Omental fat pad (tissue), 3 donors: ENCODE measurements at regions not wholly inside any gene's neighbourhood (a gene's known extent, or its start where the extent isn't known, plus 50 kb on each side); places are given as distances from the start of the nearest gene placed in this dataset.
"Not testable (repeated sequence)": the region's sequence is repeated elsewhere in the genome, so short reads cannot be mapped to it uniquely, and the experiment has no call there.

Experiments
- ATAC-seq: fragments of 150-250 bp; one replicate; pipeline ENCODE4 v1.9.1; 2016; ENCODE audit warnings: mild to moderate bottlenecking, moderate library complexity; ENCODE audit not compliant: low FRiP score
- DNase-seq: peaks from one replicate; pipeline ENCODE4 v3.0.0-alpha.2; 2019; ENCODE audit warnings: low spot score
- CTCF ChIP-seq, 3 donors: fragments of 450-650 bp; IDR thresholded peaks; one replicate each; pipeline ENCODE4 v1.5.1; 2016 to 2017; ENCODE audit warnings: antibody characterized with exemption in 3 of 3, mild to moderate bottlenecking in 3 of 3, moderate library complexity in 2 of 3

- ATAC-seq (no peak), DNase-seq (no peak)
- no peak for TF ChIP-seq CTCF (IDR thresholded peaks at IDR 0.05)
Observed at GRCh38 chr19:28443361-28443760, 769.6 kb downstream of the UQCRFS1 start.

- DNase-seq (no peak), ATAC-seq (no peak)
- TF ChIP-seq CTCF (IDR thresholded peaks at IDR 0.05) = no peak
Observed at GRCh38 chr19:28437390-28438346, 775.3 kb downstream of the UQCRFS1 start.

DNA sequence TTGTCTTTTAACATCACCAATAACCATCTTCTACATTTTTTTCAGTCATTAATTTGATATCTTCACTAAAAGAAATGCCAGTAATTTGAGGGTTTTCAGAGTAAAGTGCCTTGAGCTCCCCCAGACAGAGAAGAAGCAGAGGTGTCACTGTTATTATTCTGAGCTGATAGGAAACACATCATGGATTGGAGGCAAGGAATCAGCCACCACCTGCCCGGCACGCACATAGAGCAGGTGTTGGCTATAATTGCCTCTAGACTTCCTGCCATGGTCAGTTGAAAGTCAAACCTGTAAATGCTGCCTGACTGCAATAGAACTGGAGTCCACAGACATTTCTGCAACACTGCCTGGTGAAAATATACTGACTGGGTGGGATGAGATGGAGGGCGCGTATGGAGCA lies 776.6 kb downstream of the UQCRFS1 start:
- DNase-seq (no peak), ATAC-seq (no peak)
- no peak for TF ChIP-seq CTCF (IDR thresholded peaks at IDR 0.05)

DNA sequence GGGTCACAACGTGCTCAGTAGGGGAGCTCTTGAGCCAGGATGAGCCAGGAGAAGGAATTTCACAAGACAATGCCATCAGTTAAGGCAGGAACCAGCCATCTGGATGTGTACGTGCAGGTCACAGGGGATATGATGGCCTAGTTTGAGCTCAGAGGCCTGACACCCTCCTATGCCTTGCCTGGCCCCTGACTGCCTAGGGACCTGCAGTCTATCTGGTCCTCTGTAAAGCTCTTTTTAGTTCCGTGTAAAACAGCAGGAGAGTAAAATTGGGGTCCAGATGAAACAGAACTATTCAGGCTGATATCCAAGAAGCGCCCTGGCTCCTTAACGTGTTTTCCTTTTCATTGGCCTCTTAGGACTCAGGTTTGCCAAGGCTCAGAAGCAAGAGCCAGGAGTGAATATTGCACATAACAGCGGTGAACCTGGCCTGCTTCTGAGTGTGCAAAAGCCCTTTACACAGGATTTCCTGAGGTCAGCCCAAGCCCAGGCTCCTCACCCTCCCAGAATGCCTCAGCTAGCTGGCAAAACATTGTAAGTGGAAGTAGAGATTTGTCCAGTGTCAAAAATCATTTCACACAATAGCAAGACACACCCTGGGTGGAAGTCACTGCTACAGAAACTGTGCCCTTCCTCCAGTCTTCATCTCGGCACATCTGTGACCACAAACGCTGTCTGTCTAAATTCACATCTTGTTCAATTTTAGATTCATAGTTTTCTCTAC lies 777.2 kb downstream of the UQCRFS1 start:
- DNase-seq (no peak), ATAC-seq (no peak)
- no peak for TF ChIP-seq CTCF (IDR thresholded peaks at IDR 0.05)

DNA sequence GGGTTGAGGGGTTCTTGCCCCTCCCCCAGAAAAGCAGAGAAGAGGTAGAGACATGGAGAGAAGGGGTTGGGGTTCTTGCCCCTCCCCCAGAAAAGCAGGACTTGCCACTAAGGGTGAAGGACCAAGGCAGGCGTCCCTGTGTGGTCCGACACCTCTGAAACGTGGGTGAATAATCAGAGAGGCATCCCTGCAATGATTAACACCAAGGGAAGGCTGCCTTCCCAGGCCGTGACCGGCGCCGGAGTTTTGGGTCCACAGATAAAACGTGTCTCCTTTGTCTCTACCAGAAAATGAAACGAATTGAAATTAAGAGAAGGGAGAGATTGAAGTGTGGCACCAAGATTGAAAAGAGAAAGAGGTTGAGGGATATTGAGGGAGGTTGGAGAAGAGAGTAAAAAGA lies 778.2 kb downstream of the UQCRFS1 start:
- ATAC-seq, DNase-seq: not testable (repeated sequence)

GRCh38 chr19:28434365-28434764 lies 778.6 kb downstream of the UQCRFS1 start:
- DNase-seq, ATAC-seq: not testable (repeated sequence)

DNA sequence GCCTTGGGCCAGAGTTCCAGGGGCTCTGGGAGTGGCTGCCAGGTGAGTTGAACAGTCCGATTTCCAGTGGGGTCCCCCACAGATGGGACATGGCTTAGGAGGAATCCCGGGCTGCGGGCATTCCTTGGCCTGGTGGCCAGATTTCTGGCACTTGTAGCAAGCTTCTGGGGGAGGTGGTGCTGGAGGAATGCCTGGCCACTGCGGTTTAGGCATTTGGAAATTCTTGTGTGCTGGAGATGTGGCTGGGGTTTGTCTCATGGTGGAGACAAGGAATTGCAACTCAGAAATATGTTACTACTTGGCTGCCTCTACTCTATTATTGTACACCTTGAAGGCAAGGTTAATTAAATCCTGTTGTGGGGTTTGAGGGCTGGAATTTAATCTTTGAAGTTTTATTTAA lies 779.8 kb downstream of the UQCRFS1 start:
- ATAC-seq, DNase-seq: not testable (repeated sequence)

- DNase-seq = no peak
- TF ChIP-seq CTCF (IDR thresholded peaks at IDR 0.05) = no peak
- no peak for ATAC-seq
Observed at GRCh38 chr19:28430214-28430613, 782.7 kb downstream of the UQCRFS1 start.
